Thoracic aorta (tissue), 2 donors: ENCODE measurements at regions not wholly inside any gene's neighbourhood (a gene's known extent, or its start where the extent isn't known, plus 50 kb on each side); places are given as distances from the start of the nearest gene placed in this dataset.

Source experiments
- ATAC-seq: fragments of 150-250 bp; one replicate; pipeline ENCODE4 v1.8.0; 2017; ENCODE audit warnings: low read depth; ENCODE audit not compliant: insufficient number of reproducible peaks, low FRiP score
- DNase-seq: peaks from one replicate; pipeline ENCODE4 v3.0.0-alpha.2; 2020; ENCODE audit warnings: low spot score
- H3K27ac ChIP-seq, 2 donors: fragments of 200-600 bp; sonication (generic); 1 replicate in 1 of 2; 2 replicates in 1 of 2; pipeline ENCODE4 v1.5.1; 2016; ENCODE audit warnings: mild to moderate bottlenecking in 2 of 2, moderate library complexity in 2 of 2
- H3K27me3 ChIP-seq: fragments of 200-600 bp; sonication (generic); replicated peaks from 2 replicates; pipeline ENCODE4 v1.6.0; 2016; ENCODE audit warnings: mild to moderate bottlenecking; ENCODE audit not compliant: insufficient read depth
- H3K36me3 ChIP-seq: fragments of 200-600 bp; sonication (generic); one replicate; pipeline ENCODE4 v1.5.1; 2016
- H3K4me1 ChIP-seq, 2 donors: fragments of 200-600 bp; sonication (generic); 1 replicate in 1 of 2; 2 replicates in 1 of 2; pipeline versions ENCODE4 v1.5.1 to v1.6.0; 2016; ENCODE audit warnings: low read depth in 2 of 2, mild to moderate bottlenecking in 1 of 2; ENCODE audit not compliant: control insufficient read depth in 1 of 2
- H3K4me3 ChIP-seq: fragments of 200-600 bp; sonication (generic); 2 replicates; pipeline ENCODE4 v1.5.1; 2016; ENCODE audit warnings: mild to moderate bottlenecking
- H3K9me3 ChIP-seq: fragments of 200-600 bp; sonication (generic); 2 replicates; pipeline ENCODE4 v1.5.1; 2016
- CTCF ChIP-seq: fragments of 200-600 bp; sonication (generic); IDR thresholded peaks from one replicate; pipeline ENCODE4 v1.5.1; 2019; ENCODE audit warnings: antibody characterized with exemption

GRCh38 chr5:106854922-106855321 is 815.8 kb downstream of the EFNA5 start:
- Histone ChIP-seq H3K9me3 (no peaks in the 10 kb centered on the region), H3K4me1 (no peaks in the 10 kb centered on the region), H3K36me3 (no peaks in the 10 kb centered on the region), H3K4me3 (no peak overlapping the region), H3K27ac (no peak overlapping the region), H3K27me3 (no peaks in the 10 kb centered on the region)
- DNase-seq (no peak), ATAC-seq (no peak)
- TF ChIP-seq CTCF, result no peak

GRCh38 chr5:106854105-106854687 is 816.5 kb downstream of the EFNA5 start:
- Histone ChIP-seq H3K36me3 (no peaks in the 10 kb centered on the region), H3K4me3 (no peak overlapping the region), H3K27me3 (no peaks in the 10 kb centered on the region), H3K9me3 (no peaks in the 10 kb centered on the region), H3K4me1 (no peaks in the 10 kb centered on the region), H3K27ac (no peak overlapping the region)
- no peak for ATAC-seq
- no peak for DNase-seq
- TF ChIP-seq CTCF, result no peak

- no peak for DNase-seq
These were observed 817.5 kb downstream of the EFNA5 start for GRCh38 chr5:106853266-106853665.

GRCh38 chr5:106849266-106849665 is 821.5 kb downstream of the EFNA5 start:
- DNase-seq (no peak), ATAC-seq (no peak)
- no peaks in the 10 kb centered on the region for H3K27me3 ChIP-seq
- TF ChIP-seq CTCF, result no peak
- no peaks in the 10 kb centered on the region for H3K9me3 ChIP-seq
- H3K36me3 ChIP-seq, result no peaks in the 10 kb centered on the region
- H3K27ac ChIP-seq, result no peak overlapping the region
- no peak overlapping the region for H3K4me3 ChIP-seq
- H3K4me1 ChIP-seq, result no peaks in the 10 kb centered on the region

More at GRCh38 chr5:106853266-106853665, 817.5 kb downstream of the EFNA5 start:
- no peak for TF ChIP-seq CTCF
- H3K36me3 ChIP-seq, result no peaks in the 10 kb centered on the region
- ATAC-seq, result no peak
- H3K27ac ChIP-seq, result no peak overlapping the region
- H3K9me3 ChIP-seq, result no peaks in the 10 kb centered on the region
- H3K27me3 ChIP-seq, result no peaks in the 10 kb centered on the region
- no peaks in the 10 kb centered on the region for H3K4me1 ChIP-seq
- H3K4me3 ChIP-seq, result no peak overlapping the region

- Histone ChIP-seq H3K4me3 (no peak overlapping the region), H3K9me3 (no peaks in the 10 kb centered on the region), H3K4me1 (no peaks in the 10 kb centered on the region), H3K27ac (no peak overlapping the region), H3K36me3 (no peaks in the 10 kb centered on the region), H3K27me3 (no peaks in the 10 kb centered on the region)
- peak; percentile 1 for TF ChIP-seq CTCF
- no peak for ATAC-seq
- DNase-seq, result no peak
These were observed 826.8 kb downstream of the EFNA5 start for GRCh38 chr5:106843812-106844416.
